Mammary epithelial cell (primary cell): ENCODE measurements at regions not wholly inside any gene's neighbourhood (a gene's known extent, or its start where the extent isn't known, plus 50 kb on each side); places are given as distances from the start of the nearest gene placed in this dataset.

ENCODE experiments used
- CTCF ChIP-seq, 2 donors: IDR thresholded peaks in 1 of 2; conservative IDR thresholded peaks in 1 of 2; 2 replicates each; pipeline ENCODE4 v1.5.1; 2011 to 2012; ENCODE audit warnings: inconsistent platforms in 2 of 2, low read length in 2 of 2, mild to moderate bottlenecking in 2 of 2, control low read depth in 1 of 2, low read depth in 1 of 2; ENCODE audit not compliant: insufficient read depth in 1 of 2; ENCODE audit errors: extremely low read depth in 1 of 2
- EZH2 ChIP-seq: IDR thresholded peaks from 2 replicates; pipeline ENCODE4 v1.6.1; 2012; ENCODE audit warnings: low read length, inconsistent platforms, borderline replicate concordance

- TF ChIP-seq CTCF (conservative IDR thresholded peaks at IDR 0.05 in 1 of 2, IDR thresholded peaks at IDR 0.05 in 1 of 2; ENCODE audit: extremely low read depth in 1 of 2, insufficient read depth in 1 of 2, low read depth in 1 of 2, low read length in 2 of 2) (no peak), EZH2 (no peak)
These were observed 157.2 kb downstream of the EDEM1 start for GRCh38 chr3:5344707-5345106.
